ENCODE measurements at regions not wholly inside any gene's neighbourhood (a gene's known extent, or its start where the extent isn't known, plus 50 kb on each side); places are given as distances from the start of the nearest gene placed in this dataset.

DNA sequence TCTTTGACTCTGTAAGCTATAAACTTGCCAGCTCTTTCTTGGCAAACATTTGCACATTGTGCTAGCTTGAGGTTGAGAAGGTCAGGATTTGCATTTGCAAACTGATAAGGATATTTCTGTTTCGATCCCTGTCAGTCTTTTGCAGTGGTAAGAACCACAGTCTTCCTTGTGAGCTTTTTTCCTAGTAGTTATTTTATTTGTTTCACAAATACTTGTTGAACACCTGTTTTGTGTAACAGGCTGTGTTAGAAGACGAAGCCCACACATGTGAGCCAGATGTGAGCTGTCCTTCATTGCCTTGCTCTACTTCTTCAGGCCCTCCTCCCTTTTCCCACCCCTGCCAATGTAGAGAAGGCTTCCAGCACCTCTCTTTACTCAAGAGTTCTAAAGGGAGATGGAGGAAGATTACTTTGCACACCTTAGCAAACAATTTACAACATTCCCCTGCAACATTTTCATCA is 327.0 kb upstream of the KLF4 start:
- Mint-ChIP-seq H3K27me3 (no peaks in the 10 kb centered on the region), H3K27ac (no peak overlapping the region), H3K4me3 (no peak overlapping the region), H3K36me3 (ENCODE audit: low read depth) (no peaks in the 10 kb centered on the region), H3K9me3 (peaks cover 3% of the 10 kb centered on the region), H3K4me1 (no peaks in the 10 kb centered on the region)
- DNase-seq: no peak
- TF ChIP-seq, protein P1, sequence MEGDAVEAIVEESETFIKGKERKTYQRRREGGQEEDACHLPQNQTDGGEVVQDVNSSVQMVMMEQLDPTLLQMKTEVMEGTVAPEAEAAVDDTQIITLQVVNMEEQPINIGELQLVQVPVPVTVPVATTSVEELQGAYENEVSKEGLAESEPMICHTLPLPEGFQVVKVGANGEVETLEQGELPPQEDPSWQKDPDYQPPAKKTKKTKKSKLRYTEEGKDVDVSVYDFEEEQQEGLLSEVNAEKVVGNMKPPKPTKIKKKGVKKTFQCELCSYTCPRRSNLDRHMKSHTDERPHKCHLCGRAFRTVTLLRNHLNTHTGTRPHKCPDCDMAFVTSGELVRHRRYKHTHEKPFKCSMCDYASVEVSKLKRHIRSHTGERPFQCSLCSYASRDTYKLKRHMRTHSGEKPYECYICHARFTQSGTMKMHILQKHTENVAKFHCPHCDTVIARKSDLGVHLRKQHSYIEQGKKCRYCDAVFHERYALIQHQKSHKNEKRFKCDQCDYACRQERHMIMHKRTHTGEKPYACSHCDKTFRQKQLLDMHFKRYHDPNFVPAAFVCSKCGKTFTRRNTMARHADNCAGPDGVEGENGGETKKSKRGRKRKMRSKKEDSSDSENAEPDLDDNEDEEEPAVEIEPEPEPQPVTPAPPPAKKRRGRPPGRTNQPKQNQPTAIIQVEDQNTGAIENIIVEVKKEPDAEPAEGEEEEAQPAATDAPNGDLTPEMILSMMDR (IDR thresholded peaks at IDR 0.05): no peak
- POLR2A ChIA-PET: no interaction called here
- no peak for ATAC-seq (ENCODE audit: low read depth)
- CTCF ChIA-PET: no interaction called here
- intact Hi-C loops (cut with micrococcal nuclease): no loop called here

- H3K4me3 Mint-ChIP-seq: no peak overlapping the region
- ATAC-seq (ENCODE audit: low read depth) (no peak), DNase-seq (no peak)
- H3K27ac Mint-ChIP-seq: no peak overlapping the region
- peaks cover 3% of the 10 kb centered on the region for H3K9me3 Mint-ChIP-seq
- TF ChIP-seq, protein P1 (IDR thresholded peaks at IDR 0.05): no peak
- intact Hi-C loops (cut with micrococcal nuclease): no loop called here
- no peaks in the 10 kb centered on the region for H3K4me1 Mint-ChIP-seq
- CTCF ChIA-PET: no interaction called here
- no peaks in the 10 kb centered on the region for H3K27me3 Mint-ChIP-seq
- POLR2A ChIA-PET: no interaction called here
- H3K36me3 Mint-ChIP-seq (ENCODE audit: low read depth): no peaks in the 10 kb centered on the region
Measured at GRCh38 chr9:107815782-107816560, 326.4 kb upstream of the KLF4 start.

- H3K4me3 Mint-ChIP-seq: no peak overlapping the region
- intact Hi-C loops (cut with micrococcal nuclease): no loop called here
- CTCF ChIA-PET: no interaction called here
- no peaks in the 10 kb centered on the region for H3K36me3 Mint-ChIP-seq (ENCODE audit: low read depth)
- H3K9me3 Mint-ChIP-seq: peaks cover 3% of the 10 kb centered on the region
- no peaks in the 10 kb centered on the region for H3K27me3 Mint-ChIP-seq
- TF ChIP-seq, protein P1 (IDR thresholded peaks at IDR 0.05): no peak
- H3K27ac Mint-ChIP-seq: no peak overlapping the region
- DNase-seq: no peak
- no peak for ATAC-seq (ENCODE audit: low read depth)
- no peaks in the 10 kb centered on the region for H3K4me1 Mint-ChIP-seq
- POLR2A ChIA-PET: no interaction called here
Measured at GRCh38 chr9:107813287-107813686, 323.7 kb upstream of the KLF4 start.

DNA sequence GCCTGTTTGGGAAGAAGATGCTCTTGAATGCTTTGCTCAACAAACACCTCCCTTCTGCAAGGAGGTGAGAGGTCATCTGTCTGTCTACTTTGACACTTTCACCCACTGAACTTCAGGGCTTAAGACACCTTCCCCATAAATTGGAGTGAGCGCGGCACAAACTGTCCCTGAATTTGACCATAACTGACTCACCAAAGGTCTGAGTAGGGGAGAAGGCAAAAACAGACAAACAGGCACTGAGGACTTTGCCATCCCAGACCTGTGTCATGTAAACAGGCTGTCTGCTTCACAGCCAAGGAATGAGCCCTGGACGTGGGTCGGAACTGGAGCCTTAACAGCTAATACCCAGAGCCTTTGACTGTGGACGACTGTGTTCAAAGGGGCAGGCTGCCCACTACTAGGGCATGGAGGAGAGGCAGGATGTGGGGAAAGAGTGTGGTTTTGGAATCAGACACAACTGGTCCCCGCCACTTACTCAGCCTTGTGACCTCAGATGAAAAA is 320.9 kb upstream of the KLF4 start:
- no peak overlapping the region for H3K27ac Mint-ChIP-seq
- no peaks in the 10 kb centered on the region for H3K9me3 Mint-ChIP-seq
- H3K4me3 Mint-ChIP-seq: no peak overlapping the region
- POLR2A ChIA-PET: no interaction called here
- intact Hi-C loops (cut with micrococcal nuclease): no loop called here
- TF ChIP-seq, protein P1 (IDR thresholded peaks at IDR 0.05): no peak
- CTCF ChIA-PET: no interaction called here
- no peaks in the 10 kb centered on the region for H3K27me3 Mint-ChIP-seq
- DNase-seq: no peak
- no peaks in the 10 kb centered on the region for H3K4me1 Mint-ChIP-seq
- H3K36me3 Mint-ChIP-seq (ENCODE audit: low read depth): no peaks in the 10 kb centered on the region
- ATAC-seq (ENCODE audit: low read depth): no peak

- TF ChIP-seq, protein P1 (IDR thresholded peaks at IDR 0.05): no peak
- POLR2A ChIA-PET: no interaction called here
- no peak overlapping the region for H3K4me3 Mint-ChIP-seq
- H3K36me3 Mint-ChIP-seq (ENCODE audit: low read depth): no peaks in the 10 kb centered on the region
- no peak overlapping the region for H3K27ac Mint-ChIP-seq
- no peaks in the 10 kb centered on the region for H3K4me1 Mint-ChIP-seq
- CTCF ChIA-PET: no interaction called here
- intact Hi-C loops (cut with micrococcal nuclease): no loop called here
- no peak for ATAC-seq (ENCODE audit: low read depth)
- no peaks in the 10 kb centered on the region for H3K27me3 Mint-ChIP-seq
- H3K9me3 Mint-ChIP-seq: no peaks in the 10 kb centered on the region
- DNase-seq: no peak
Measured at GRCh38 chr9:107809871-107810460, 320.4 kb upstream of the KLF4 start.
